A673 (cell line): ENCODE measurements at regions not wholly inside any gene's neighbourhood (a gene's known extent, or its start where the extent isn't known, plus 50 kb on each side); places are given as distances from the start of the nearest gene placed in this dataset.

Source experiments
- BruUV-seq: library from RNA; stranded (reverse); fragments of 400-500 nt; replicated peaks from 2 replicates; lab custom pipeline; 2021; lab: Mats Ljungman, UMichigan
- CTCF ChIA-PET: fragments of 300-600 bp; sonication (Branson Sonifier 250); formaldehyde crosslinking; loops from one replicate; lab custom pipeline; 2022; ENCODE audit warnings: antibody characterized with exemption; lab: Charles Lee
- POLR2A ChIA-PET: fragments of 300-600 bp; sonication (Branson Sonifier 250); formaldehyde crosslinking; loops from one replicate; lab custom pipeline; 2022; ENCODE audit warnings: antibody characterized with exemption; ENCODE audit not compliant: low non-redundant PET; lab: Charles Lee
- DNase-seq: peaks from one replicate; pipeline ENCODE4 v3.0.0-alpha.2; 2015; ENCODE audit warnings: low spot score
- H3K27ac ChIP-seq: fragments of 200-600 bp; sonication (generic); 2 replicates; pipeline ENCODE4 v1.5.1; 2016; ENCODE audit warnings: mixed run types, low read depth, mild to moderate bottlenecking, mixed read lengths, antibody characterized with exemption, low read length; ENCODE audit not compliant: poor library complexity, severe bottlenecking
- H3K27me3 ChIP-seq: fragments of 200-600 bp; sonication (generic); replicated peaks from 2 replicates; pipeline ENCODE4 v1.6.1; 2017; ENCODE audit warnings: mixed run types, low read depth, mild to moderate bottlenecking, mixed read lengths, antibody characterized with exemption, low read length; ENCODE audit not compliant: insufficient read depth, poor library complexity
- H3K36me3 ChIP-seq: fragments of 200-600 bp; sonication (generic); 2 replicates; pipeline ENCODE4 v1.6.1; 2016; ENCODE audit warnings: mixed run types, mild to moderate bottlenecking, mixed read lengths, antibody characterized with exemption, low read length; ENCODE audit not compliant: insufficient read depth, poor library complexity, severe bottlenecking
- H3K4me1 ChIP-seq: fragments of 200-600 bp; sonication (generic); 2 replicates; pipeline ENCODE4 v1.6.1; 2017; ENCODE audit warnings: mixed run types, mild to moderate bottlenecking, mixed read lengths, antibody characterized with exemption, low read length; ENCODE audit not compliant: insufficient read depth, poor library complexity, severe bottlenecking
- H3K4me3 ChIP-seq: fragments of 200-600 bp; sonication (generic); 2 replicates; pipeline ENCODE4 v1.5.1; 2016; ENCODE audit warnings: low read depth, mixed run types, mild to moderate bottlenecking, mixed read lengths, low read length; ENCODE audit not compliant: poor library complexity, severe bottlenecking
- H3K9me3 ChIP-seq: fragments of 200-600 bp; sonication (generic); 2 replicates; pipeline ENCODE4 v1.6.1; 2016; ENCODE audit warnings: mixed run types, low read depth, mild to moderate bottlenecking, mixed read lengths, antibody characterized with exemption, low read length; ENCODE audit not compliant: poor library complexity, severe bottlenecking
- CTCF ChIP-seq: fragments of 300-800, 200-600 bp; sonication (generic); conservative IDR thresholded peaks from 2 replicates; pipeline ENCODE4 v1.5.1; 2017; ENCODE audit warnings: low read depth, mild to moderate bottlenecking, antibody characterized with exemption, low read length, moderate library complexity, mixed read lengths
- EZH2 ChIP-seq: fragments of 200-600 bp; sonication (generic); IDR thresholded peaks from 2 replicates; pipeline ENCODE4 v1.6.1; 2017; ENCODE audit warnings: borderline replicate concordance, low read depth, mild to moderate bottlenecking, mixed read lengths, antibody characterized with exemption, low read length; ENCODE audit not compliant: poor library complexity, severe bottlenecking
- intact Hi-C: fragments of 100-400 bp; cut with micrococcal nuclease; formaldehyde crosslinking; loops from one replicate; pipeline ENCODE4 v1.10.0; 2022; ENCODE audit not compliant: unreplicated experiment

DNA sequence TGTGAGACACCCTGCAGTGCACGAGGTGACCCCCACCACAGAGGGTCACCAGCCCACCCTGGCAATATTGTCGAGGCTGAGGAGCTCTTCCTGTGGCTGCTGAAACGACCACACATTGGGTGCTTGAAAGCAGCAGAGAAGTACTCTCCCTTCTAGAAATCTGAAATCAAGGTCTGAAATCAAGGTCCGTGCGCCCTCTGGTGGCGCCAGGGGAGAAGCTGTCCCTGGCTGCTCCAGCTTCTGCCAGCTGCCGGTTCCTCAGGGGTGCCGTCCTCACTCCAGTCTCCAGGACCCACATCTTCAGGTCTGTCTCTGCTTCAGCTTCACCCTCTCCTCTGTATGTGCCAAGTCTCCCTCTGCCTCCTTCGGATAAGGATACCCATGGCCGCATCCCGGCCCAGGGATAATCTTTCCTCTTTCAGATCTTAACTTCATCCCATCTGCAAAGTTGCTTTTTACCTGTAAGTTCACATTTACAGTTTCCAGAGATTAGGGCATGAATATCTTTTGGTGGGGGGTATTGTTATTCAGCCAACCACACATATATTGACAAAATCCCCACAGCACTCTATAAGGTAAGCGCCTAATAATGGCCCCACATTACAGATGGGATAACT is 108.3 kb upstream of the PHACTR3 start:
- Histone ChIP-seq H3K9me3 (peaks cover 5% of the 10 kb centered on the region), H3K36me3 (no peaks in the 10 kb centered on the region), H3K27me3 (peaks cover 20% of the 10 kb centered on the region), H3K4me3 (no peak overlapping the region), H3K27ac (no peak overlapping the region), H3K4me1 (no peaks in the 10 kb centered on the region)
- BruUV-seq: no TSS peak
- TF ChIP-seq EZH2: no peak
- peak; percentile 92 for TF ChIP-seq CTCF
- ChIA-PET POLR2A (no interaction called here), CTCF (interaction anchor here (1.1 to 1.6 kb wide), 4 partner anchors 20 to 626 kb away, joined by 4 to 14 read pairs (median 6); no protein-coding TSS in a partner anchor)
- peak; percentile 76 for DNase-seq
- intact Hi-C loops: no loop called here

DNA sequence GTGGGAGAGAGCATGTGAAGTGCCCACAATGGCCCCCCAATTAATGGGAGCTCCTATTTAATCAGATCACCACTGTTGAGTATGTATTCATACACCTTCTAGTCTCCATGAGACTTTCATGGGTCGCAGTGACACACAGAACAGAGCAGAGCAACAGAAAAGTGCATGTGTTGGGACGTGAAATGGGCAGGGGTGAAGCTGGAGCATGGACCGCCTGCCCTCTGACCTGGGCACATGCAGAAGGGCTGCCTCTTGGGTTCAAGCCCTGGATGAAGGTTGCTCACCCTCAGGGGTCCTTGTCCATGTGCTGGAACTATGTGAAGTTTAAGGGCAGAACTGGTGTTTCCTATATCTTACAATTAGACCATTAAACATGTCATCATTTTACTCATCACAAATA is 106.0 kb upstream of the PHACTR3 start:
- Histone ChIP-seq H3K27ac (no peak overlapping the region), H3K9me3 (peaks cover 5% of the 10 kb centered on the region), H3K4me1 (no peaks in the 10 kb centered on the region), H3K36me3 (no peaks in the 10 kb centered on the region), H3K4me3 (no peak overlapping the region), H3K27me3 (peaks cover 20% of the 10 kb centered on the region)
- no TSS peak for BruUV-seq
- TF ChIP-seq CTCF (no peak), EZH2 (no peak)
- ChIA-PET CTCF (no interaction called here), POLR2A (no interaction called here)
- intact Hi-C loops: no loop called here
- no peak for DNase-seq

- H3K9me3 ChIP-seq: peaks cover 5% of the 10 kb centered on the region
- no peak overlapping the region for H3K27ac ChIP-seq
- no peak overlapping the region for H3K4me3 ChIP-seq
- CTCF ChIA-PET: interaction anchor here (1.1 kb wide), 1 partner anchor 28 kb away, joined by 3 read pairs; no protein-coding TSS in a partner anchor
- no peaks in the 10 kb centered on the region for H3K4me1 ChIP-seq
- POLR2A ChIA-PET: interaction anchor here (0.5 kb wide), 1 partner anchor 1123 kb away, joined by 4 read pairs; no protein-coding TSS in a partner anchor
- H3K27me3 ChIP-seq: peaks cover 20% of the 10 kb centered on the region
- TF ChIP-seq EZH2 (no peak), CTCF (no peak)
- no peaks in the 10 kb centered on the region for H3K36me3 ChIP-seq
- BruUV-seq: no TSS peak
- intact Hi-C loops: no loop called here
- no peak for DNase-seq
These were observed 104.5 kb upstream of the PHACTR3 start for GRCh38 chr20:59499863-59500262.
